GM06990 (cell line): ENCODE measurements at regions not wholly inside any gene's neighbourhood (a gene's known extent, or its start where the extent isn't known, plus 50 kb on each side); places are given as distances from the start of the nearest gene placed in this dataset.

ENCODE experiments used
- DNase-seq: peaks from one replicate; pipeline ENCODE4 v3.0.0-alpha.2; 2011; ENCODE audit not compliant: insufficient read length; ENCODE audit errors: extremely low read depth
- H3K27me3 ChIP-seq: replicated peaks from 2 replicates; pipeline ENCODE4 v1.6.0; 2011; ENCODE audit warnings: low read length; ENCODE audit not compliant: control insufficient read depth, insufficient read depth
- H3K36me3 ChIP-seq: 2 replicates; pipeline ENCODE4 v1.5.1; 2011; ENCODE audit warnings: low read length; ENCODE audit not compliant: control insufficient read depth, insufficient read depth
- H3K4me3 ChIP-seq: replicated peaks from 2 replicates; pipeline ENCODE4 v1.5.1; 2011; ENCODE audit warnings: low read depth, mild to moderate bottlenecking, control low read depth, low read length
- CTCF ChIP-seq: IDR thresholded peaks from 2 replicates; pipeline ENCODE4 v1.5.1; 2011; ENCODE audit warnings: low read length, control low read depth, mild to moderate bottlenecking, inconsistent platforms; ENCODE audit not compliant: insufficient read depth, poor library complexity, severe bottlenecking

- no peak for TF ChIP-seq CTCF
- Histone ChIP-seq H3K27me3 (no peaks in the 10 kb centered on the region), H3K4me3 (no peak overlapping the region), H3K36me3 (no peaks in the 10 kb centered on the region)
- DNase-seq = no peak
Observed at GRCh38 chr10:8189458-8189857, 135.0 kb downstream of the GATA3 start.

- Histone ChIP-seq H3K36me3 (no peaks in the 10 kb centered on the region), H3K4me3 (no peak overlapping the region), H3K27me3 (no peaks in the 10 kb centered on the region)
- no peak for TF ChIP-seq CTCF
- no peak for DNase-seq
Observed at GRCh38 chr10:8192301-8192700, 137.8 kb downstream of the GATA3 start.

GRCh38 chr10:8193546-8193945, 139.1 kb downstream of the GATA3 start:
- H3K4me3 ChIP-seq = no peak overlapping the region
- DNase-seq = no peak
- no peaks in the 10 kb centered on the region for H3K27me3 ChIP-seq
- no peaks in the 10 kb centered on the region for H3K36me3 ChIP-seq
- TF ChIP-seq CTCF = no peak

- no peak for DNase-seq
- Histone ChIP-seq H3K27me3 (no peaks in the 10 kb centered on the region), H3K4me3 (no peak overlapping the region), H3K36me3 (no peaks in the 10 kb centered on the region)
- no peak for TF ChIP-seq CTCF
Observed at GRCh38 chr10:8194050-8194449, 139.6 kb downstream of the GATA3 start.

GRCh38 chr10:8206882-8207281, 152.4 kb downstream of the GATA3 start:
- no peak for TF ChIP-seq CTCF
- H3K36me3 ChIP-seq = no peaks in the 10 kb centered on the region
- no peak overlapping the region for H3K4me3 ChIP-seq
- no peak for DNase-seq
- no peaks in the 10 kb centered on the region for H3K27me3 ChIP-seq

GRCh38 chr10:8211631-8212030, 157.1 kb downstream of the GATA3 start:
- no peaks in the 10 kb centered on the region for H3K27me3 ChIP-seq
- no peak for TF ChIP-seq CTCF
- no peak for DNase-seq

More at GRCh38 chr10:8211631-8212030, 157.1 kb downstream of the GATA3 start:
- no peaks in the 10 kb centered on the region for H3K36me3 ChIP-seq
- no peak overlapping the region for H3K4me3 ChIP-seq
